Left lobe of liver (tissue), 2 donors: ENCODE measurements at regions not wholly inside any gene's neighbourhood (a gene's known extent, or its start where the extent isn't known, plus 50 kb on each side); places are given as distances from the start of the nearest gene placed in this dataset.
A peak's percentile ranks its signal among the peaks of the same experiment; 100 is the strongest.
"Not testable (repeated sequence)": the region's sequence is repeated elsewhere in the genome, so short reads cannot be mapped to it uniquely, and the experiment has no call there.

Experiments
- ATAC-seq: fragments of 200-7000 bp; cut with Tn5 transposase; one replicate; pipeline ENCODE4 v1.9.1; 2020; ENCODE audit warnings: mild to moderate bottlenecking, moderate library complexity
- DNase-seq: peaks from one replicate; pipeline ENCODE4 v3.0.0-alpha.2; 2020; ENCODE audit warnings: low spot score
- donor health status: DM: no; HTN: no; CAD: no; lungs with moderate emphysema.
- donor health status: DM: no; HTN: yes; CAD: no.

- ATAC-seq: no peak
- DNase-seq: no peak
Measured at GRCh38 chr4:123598331-123598730, 201.7 kb downstream of the SPRY1 start.

- DNase-seq (no peak), ATAC-seq (peak; percentile 80)
Measured at GRCh38 chr4:123599061-123599919, 202.7 kb downstream of the SPRY1 start.

DNA sequence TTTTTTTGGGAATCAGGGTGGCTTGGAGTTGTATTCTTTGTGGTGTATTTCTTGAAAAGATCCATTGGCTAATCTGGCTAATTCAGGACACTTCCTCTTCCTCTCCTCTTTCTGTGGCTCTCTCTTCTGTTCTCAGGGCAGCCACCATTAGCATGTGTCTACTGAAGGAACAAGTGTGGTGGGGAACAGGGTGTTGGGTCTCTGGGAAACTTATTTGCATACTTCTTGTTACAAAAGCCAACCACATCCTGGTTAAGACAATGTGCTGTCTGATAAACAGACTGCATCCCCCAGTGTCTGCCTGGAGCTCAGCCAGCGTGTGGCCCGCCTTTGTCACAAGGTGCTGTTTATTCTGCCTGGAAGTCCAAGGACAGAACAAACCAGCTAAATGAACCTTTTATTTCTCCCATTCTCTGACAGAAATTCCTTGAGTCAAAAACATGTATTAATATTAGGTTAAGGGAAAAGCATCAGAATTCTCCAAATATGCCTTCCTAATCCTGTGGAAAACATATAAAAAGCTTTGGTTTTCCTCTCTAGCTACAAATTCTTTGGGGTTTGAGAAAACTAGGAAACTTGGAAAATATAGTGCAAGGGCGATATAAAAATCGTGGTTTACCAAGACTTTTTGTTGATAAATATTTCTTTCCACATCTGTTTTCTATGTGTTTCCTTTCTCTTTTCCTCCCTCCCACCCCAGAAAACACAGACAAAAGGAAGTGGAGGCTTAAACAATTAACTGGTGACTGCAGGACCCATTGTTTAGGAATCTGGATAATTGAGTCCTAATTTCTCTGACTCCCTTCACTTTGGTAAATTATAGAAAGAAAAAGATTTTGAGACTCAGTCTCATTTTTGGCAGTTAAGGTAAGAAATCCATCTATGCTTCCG, 203.6 kb downstream of the SPRY1 start:
- DNase-seq (peak; percentile 72), ATAC-seq (peak; percentile 80)

DNA sequence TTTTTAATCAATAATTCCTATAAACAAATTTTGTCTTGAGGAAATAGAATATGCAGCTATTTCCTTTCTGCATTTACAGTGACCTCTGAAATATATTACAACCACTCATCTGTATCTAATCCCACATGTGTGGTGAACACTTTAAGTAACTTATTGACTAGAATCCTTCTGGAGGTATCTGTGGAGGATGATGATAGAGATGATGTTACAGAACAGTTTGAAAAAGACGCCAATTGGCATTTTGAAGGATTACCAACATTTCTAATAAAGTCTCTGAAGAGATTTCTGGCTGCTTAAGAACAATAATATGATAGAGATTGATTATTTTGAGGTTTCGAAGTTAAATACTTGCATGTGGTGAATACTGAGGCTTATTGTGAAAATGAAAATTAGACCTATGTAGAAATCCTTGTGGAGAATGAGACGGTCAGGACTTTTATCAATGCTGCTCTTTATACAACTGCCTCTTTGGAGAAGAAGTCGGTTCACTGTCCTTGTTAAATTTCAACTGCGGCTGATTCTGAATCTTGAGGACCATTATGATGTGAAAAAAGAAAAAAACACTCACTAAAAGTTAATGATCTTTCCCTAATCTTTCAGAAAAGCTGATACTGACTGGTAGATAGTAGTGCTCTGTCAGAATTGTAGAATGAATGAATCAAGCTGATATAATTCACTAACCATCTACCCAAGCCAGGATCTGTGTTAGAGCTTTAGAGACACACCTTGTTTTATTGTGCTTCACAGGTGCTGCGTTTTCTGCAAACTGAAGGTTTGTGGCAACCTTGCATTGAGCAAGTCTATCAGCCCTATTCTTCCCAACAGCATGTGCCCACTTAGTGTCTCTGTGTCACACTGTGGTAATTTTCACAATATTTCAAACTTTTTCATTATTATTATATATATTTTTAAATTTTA, 204.7 kb downstream of the SPRY1 start:
- ATAC-seq (no peak), DNase-seq (no peak)

GRCh38 chr4:123602007-123602406, 205.4 kb downstream of the SPRY1 start:
- ATAC-seq (no peak), DNase-seq (no peak)

DNA sequence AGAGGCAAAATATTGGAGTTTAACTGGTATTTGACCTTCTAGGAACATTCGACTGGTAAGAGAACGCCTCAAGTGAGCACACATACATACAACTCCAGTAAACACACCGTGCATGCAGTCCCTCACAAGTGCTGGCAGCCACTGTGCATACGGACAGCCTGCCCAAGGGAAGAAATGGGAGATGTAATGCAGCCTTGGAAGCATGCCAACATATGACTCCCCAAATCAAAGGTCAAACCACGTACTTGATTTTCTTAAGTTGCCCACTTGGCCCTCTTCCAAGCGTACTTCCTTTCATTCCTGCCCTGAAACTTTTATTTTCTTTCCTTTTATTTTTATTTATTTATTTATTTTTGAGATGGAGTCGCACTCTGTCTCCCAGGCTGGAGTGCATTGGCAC, 206.6 kb downstream of the SPRY1 start:
- ATAC-seq (no peak), DNase-seq (no peak)

GRCh38 chr4:123605797-123606196, 209.2 kb downstream of the SPRY1 start:
- ATAC-seq, DNase-seq: not testable (repeated sequence)

- ATAC-seq: no peak
- DNase-seq: no peak
Measured at GRCh38 chr4:123606336-123606735, 209.7 kb downstream of the SPRY1 start.

DNA sequence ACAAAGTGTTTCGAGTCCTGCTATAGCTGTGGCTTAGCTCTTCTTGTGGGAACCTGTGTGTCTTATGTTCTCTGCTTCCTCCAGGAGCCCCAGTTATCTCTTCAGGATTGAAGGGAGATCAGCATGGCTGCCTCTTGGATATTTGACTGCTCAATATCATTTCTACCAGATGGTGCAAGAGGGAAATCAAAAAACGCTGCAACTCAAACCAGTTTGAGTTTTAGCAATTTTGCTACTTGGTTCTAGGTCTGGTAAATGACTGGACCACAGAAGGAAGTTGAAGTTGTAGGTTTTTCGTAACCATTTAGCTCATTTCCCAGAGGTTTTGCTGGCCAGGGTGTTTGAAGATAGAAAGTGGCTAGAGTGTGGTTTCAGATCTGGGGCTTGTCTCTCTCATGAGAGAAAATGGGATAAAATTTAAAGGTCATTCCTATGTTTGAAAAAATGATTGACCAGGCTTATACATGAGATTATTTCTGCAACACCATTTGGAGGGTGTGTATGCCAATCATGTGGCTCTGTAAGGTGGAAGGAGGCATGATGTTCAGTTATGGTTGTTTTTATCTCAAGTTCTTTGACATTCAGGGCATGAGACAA, 210.4 kb downstream of the SPRY1 start:
- no peak for DNase-seq
- ATAC-seq: no peak

GRCh38 chr4:123609829-123610228, 213.2 kb downstream of the SPRY1 start:
- DNase-seq (no peak), ATAC-seq (no peak)

- ATAC-seq (no peak), DNase-seq (no peak)
Measured at GRCh38 chr4:123613586-123614344, 217.2 kb downstream of the SPRY1 start.

DNA sequence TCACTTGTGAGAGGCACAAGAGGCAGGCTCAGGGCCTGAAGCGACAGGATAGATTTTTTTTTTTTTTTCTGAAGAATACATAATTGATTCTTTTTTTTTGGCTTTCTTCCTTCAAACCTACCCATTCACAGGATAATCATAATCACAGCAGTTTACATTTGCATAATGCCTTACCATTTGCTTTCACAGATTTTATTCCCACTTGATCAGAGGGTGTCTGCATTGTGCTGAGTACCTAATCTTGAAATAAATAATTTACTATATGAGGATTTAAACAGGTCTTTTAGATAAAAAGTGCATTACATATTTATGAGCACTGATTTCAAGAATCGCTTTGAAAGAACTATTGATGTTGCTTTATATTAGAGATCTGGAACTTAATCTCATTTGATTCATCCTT, 219.3 kb downstream of the SPRY1 start:
- DNase-seq (no peak), ATAC-seq (no peak)

DNA sequence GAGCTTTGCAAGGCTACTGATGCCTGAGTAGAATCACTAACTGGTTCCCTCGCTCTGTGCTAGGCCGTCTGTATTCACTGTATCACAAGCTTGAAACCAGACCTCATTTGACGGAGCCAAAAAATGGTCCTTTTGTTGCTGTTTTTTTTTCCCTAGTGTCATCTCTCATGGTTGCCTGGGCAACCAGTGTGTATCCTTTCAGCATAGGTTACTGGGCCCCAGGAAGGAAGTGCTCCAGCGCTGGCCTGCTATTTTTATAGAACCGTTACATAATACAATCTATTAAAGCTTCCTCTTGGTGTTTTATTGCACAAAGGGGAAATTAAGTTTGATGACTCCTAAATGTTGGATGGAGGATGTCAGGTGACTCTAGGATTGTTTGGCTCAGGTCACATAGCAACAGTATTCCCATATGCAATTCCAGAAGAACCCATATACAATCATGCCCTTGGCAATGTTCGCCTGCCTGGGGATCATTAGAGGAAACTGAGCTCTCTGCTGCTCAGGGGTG, 220.4 kb downstream of the SPRY1 start:
- DNase-seq: no peak
- peak; percentile 78 for ATAC-seq

DNA sequence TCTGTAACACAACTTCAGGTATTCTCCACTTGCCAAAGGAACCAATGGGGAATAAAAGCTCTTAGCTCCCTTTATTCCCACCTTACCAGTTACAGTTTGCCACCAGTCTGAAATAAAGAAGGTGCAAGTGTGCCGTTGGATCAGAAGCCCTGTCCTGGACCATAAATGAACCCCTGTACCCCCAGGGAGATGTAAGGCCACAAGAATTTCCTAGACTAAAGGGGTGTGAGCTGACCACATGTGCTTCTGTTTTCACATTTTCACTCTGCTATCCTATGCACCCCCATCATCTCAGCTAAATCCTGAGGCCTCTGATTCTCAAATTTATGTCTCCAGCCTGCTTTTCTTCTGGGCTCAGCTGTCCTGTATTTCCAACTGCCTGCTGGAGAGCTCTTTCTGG, 221.2 kb downstream of the SPRY1 start:
- ATAC-seq: no peak
- DNase-seq: no peak

GRCh38 chr4:123618606-123619005, 222.0 kb downstream of the SPRY1 start:
- no peak for DNase-seq
- ATAC-seq: no peak

DNA sequence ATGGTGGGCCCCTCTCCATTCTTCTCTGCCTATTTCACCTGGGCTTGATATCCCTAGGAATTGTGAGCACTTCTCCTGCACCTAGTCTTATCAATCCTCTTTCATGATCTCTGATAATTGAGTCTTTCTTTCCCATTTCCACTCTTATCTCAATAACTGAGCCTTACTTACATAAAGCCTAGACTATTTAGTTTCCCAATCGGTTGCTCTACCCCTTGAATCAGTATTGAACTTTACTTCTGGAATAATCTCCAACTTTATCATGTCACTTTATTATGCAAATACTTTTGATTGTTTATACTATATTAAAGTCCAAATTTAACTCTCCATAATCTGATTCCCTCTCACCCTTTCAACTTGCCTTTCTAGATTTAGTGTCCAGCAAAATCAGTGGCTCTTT, 222.7 kb downstream of the SPRY1 start:
- DNase-seq: no peak
- ATAC-seq: peak; percentile 30

DNA sequence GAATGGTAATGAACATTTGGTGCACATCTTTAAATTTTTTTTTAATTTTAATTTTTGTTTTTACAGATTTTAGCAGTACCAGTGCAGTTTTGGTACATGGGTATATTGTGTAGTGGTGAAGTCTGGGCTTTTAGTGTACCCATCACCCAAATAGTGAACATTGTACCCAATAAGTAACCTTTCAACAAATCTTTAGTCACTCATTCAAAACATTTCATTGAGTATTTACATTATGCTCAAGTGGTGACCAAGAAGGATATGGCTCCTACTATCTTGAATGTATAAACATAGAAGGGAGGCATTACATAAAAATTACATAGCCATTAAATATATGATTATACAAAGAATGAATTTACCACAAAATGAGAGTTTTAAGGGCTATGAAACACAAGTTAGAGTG, 223.3 kb downstream of the SPRY1 start:
- ATAC-seq: peak; percentile 64
- no peak for DNase-seq

GRCh38 chr4:123621072-123621705, 224.6 kb downstream of the SPRY1 start:
- DNase-seq (no peak), ATAC-seq (peak; percentile 14)

DNA sequence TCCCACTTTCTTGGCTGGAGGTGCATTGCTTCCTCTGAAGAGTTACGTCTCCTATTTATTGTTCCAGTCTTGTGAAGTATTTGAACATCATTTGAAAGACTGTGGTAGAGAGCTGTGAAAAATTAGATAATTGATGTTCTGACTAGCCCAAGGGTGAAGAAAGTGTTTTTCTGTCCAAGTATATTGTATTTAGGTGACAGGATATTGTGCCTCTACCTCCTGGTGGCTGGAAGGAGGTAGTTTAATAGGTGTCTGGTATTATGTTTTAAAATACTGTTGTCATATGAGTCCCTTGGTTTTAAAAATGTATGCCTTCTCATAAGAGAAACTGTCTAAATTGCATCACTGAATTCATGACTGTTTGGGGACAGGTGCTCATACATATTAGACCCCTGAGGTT, 226.0 kb downstream of the SPRY1 start:
- no peak for ATAC-seq
- DNase-seq: no peak
